AG09309 (cell line): ENCODE measurements at regions not wholly inside any gene's neighbourhood (a gene's known extent, or its start where the extent isn't known, plus 50 kb on each side); places are given as distances from the start of the nearest gene placed in this dataset.
A peak's percentile ranks its signal among the peaks of the same experiment; 100 is the strongest.

Experiments used
- DNase-seq: peaks from one replicate; pipeline ENCODE4 v3.0.0-alpha.2; 2010; ENCODE audit warnings: low read depth
- H3K4me3 ChIP-seq: 2 replicates; pipeline ENCODE4 v1.5.1; 2011; ENCODE audit warnings: mild to moderate bottlenecking, low read depth, low read length, moderate library complexity; ENCODE audit not compliant: control insufficient read depth
- CTCF ChIP-seq: IDR thresholded peaks from 2 replicates; pipeline ENCODE4 v1.5.1; 2011; ENCODE audit warnings: mild to moderate bottlenecking, low read depth, low read length, inconsistent platforms; ENCODE audit not compliant: insufficient read depth, control insufficient read depth; ENCODE audit errors: missing control alignments

GRCh38 chr15:46111730-46112129, 476.9 kb downstream of the SQOR start:
- no peak for TF ChIP-seq CTCF
- H3K4me3 ChIP-seq, result no peak overlapping the region
- no peak for DNase-seq

- TF ChIP-seq CTCF, result no peak
- no peak for DNase-seq
- H3K4me3 ChIP-seq, result no peak overlapping the region
These were observed 482.2 kb downstream of the SQOR start for GRCh38 chr15:46117071-46117470.

DNA sequence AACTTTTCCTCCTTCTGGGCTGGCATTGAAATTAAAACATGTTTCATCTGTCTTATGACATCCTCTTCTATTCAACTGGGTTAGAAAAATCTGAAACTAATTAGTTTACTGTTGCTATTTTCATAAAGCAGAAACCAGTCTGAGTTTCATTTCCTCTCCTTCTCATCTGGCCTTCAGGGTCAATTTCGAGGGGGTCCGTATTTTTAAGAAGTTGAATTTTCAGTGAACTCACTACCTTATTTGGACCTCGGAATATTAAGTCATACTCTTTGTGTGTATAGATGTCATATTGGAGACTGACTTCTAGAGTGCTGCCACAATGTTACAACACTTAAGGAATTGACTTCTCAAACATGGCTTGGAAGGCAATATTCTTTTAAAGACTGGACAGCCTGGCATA, 485.9 kb downstream of the SQOR start:
- no peak for TF ChIP-seq CTCF
- no peak overlapping the region for H3K4me3 ChIP-seq
- DNase-seq, result no peak

DNA sequence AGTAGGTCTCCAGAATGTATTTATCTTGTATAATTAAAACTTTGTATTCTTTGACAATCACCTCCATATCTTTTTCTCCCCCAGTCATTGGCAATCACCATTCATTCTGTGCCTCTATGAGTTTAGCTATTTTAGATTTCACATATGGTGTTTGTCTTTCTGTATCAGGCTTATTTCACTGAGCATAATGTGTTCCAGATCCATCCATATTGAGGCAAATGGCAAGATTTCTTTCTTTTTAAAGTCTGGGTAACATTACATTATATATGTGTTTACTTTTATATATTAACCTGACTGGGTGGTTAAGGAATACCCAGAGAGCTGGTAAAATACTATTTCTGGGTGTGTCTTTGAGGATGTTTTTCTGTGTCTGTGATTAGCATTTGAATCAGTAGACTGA, 486.6 kb downstream of the SQOR start:
- DNase-seq, result no peak
- H3K4me3 ChIP-seq, result no peak overlapping the region
- no peak for TF ChIP-seq CTCF

GRCh38 chr15:46126581-46126980, 491.8 kb downstream of the SQOR start:
- DNase-seq, result peak; percentile 32
- no peak overlapping the region for H3K4me3 ChIP-seq
- TF ChIP-seq CTCF, result no peak

DNA sequence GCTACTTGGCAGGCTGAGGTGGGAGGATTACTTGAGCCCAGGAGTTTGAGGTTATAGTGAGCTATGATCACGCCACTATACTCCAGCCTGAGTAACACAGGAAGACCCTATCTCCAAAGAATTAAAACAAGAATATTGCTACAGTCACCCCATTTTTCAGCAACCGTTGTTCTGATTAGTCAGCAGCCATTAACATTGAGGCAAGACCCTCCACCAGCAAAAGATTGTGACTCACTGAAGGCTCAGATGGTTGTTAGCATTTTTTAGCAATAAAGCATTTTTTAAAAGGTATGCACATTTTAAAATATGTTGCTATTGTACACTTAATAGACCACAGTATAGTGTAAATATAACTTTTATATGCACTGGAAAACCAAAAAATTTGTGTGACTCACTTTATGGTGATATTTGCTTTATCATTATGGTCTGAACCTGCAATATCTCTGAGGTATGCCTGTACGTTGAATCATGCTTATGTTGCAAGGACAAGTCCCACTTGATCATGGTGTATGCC, 492.6 kb downstream of the SQOR start:
- no peak for TF ChIP-seq CTCF
- peak; percentile 10 for DNase-seq
- no peak overlapping the region for H3K4me3 ChIP-seq

GRCh38 chr15:46129145-46129544, 494.3 kb downstream of the SQOR start:
- TF ChIP-seq CTCF, result no peak
- no peak for DNase-seq

More at GRCh38 chr15:46129145-46129544, 494.3 kb downstream of the SQOR start:
- no peak overlapping the region for H3K4me3 ChIP-seq
